ENCODE measurements at regions not wholly inside any gene's neighbourhood (a gene's known extent, or its start where the extent isn't known, plus 50 kb on each side); places are given as distances from the start of the nearest gene placed in this dataset.
"Not testable (repeated sequence)": the region's sequence is repeated elsewhere in the genome, so short reads cannot be mapped to it uniquely, and the experiment has no call there.

GRCh38 chr21:35590284-35590683 lies 470.0 kb downstream of the SETD4 start:
- TF ChIP-seq CTCF, POLR2A, POLR2AphosphoS5 (IDR thresholded peaks at IDR 0.05): not testable (repeated sequence)

Measured in suprapubic skin (tissue), 4 donors.